Left colon (tissue), 2 donors: ENCODE measurements at regions not wholly inside any gene's neighbourhood (a gene's known extent, or its start where the extent isn't known, plus 50 kb on each side); places are given as distances from the start of the nearest gene placed in this dataset.

Source experiments
- ATAC-seq: fragments of 200-7000 bp; cut with Tn5 transposase; one replicate; pipeline ENCODE4 v1.9.1; 2020; ENCODE audit warnings: mild to moderate bottlenecking, moderate library complexity
- DNase-seq, 2 donors: peaks; one replicate each; pipeline ENCODE4 v3.0.0-alpha.2; 2020
- intact Hi-C, 2 donors: fragments of 100-400 bp; cut with DNase I in 1 of 2; cut with micrococcal nuclease in 1 of 2; formaldehyde crosslinking; loops; one replicate each; pipeline versions ENCODE4 v1.11.2 to v1.14.0; 2022; cut with DNase I, micrococcal nuclease
- donor health status: DM: no; HTN: no; CAD: no.
- donor health status: DM: yes; HTN: yes; CAD: no.

GRCh38 chr2:181312515-181312927 lies 144.7 kb upstream of the ITGA4 start:
- ATAC-seq (peak; percentile 9), DNase-seq (no peak)
- intact Hi-C loops = no loop called here

DNA sequence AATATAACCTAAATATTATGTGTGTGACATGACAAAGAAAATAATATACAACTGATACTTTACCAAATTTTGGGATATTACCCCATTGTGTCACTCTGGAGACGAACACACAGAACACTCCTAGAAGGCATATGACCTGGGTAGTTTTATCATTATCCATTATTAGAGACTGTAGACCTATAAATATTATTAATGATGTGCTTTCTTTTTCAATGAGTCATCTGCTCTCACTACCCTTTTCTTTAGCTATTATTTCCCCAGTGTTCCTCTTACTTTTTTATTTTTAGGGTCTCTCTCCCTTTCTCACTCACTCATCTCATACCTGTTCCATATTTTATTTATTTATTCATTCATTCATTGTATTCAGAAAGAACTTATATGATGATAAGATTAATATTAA lies 143.3 kb upstream of the ITGA4 start:
- DNase-seq (no peak), ATAC-seq (no peak)
- intact Hi-C loops = no loop called here

GRCh38 chr2:181314551-181314950 lies 142.6 kb upstream of the ITGA4 start:
- ATAC-seq = no peak
- intact Hi-C loops = no loop called here

GRCh38 chr2:181317511-181317910 lies 139.7 kb upstream of the ITGA4 start:
- intact Hi-C loops = no loop called here
- ATAC-seq = no peak

More at GRCh38 chr2:181314551-181314950, 142.6 kb upstream of the ITGA4 start:
- no peak for DNase-seq

DNA sequence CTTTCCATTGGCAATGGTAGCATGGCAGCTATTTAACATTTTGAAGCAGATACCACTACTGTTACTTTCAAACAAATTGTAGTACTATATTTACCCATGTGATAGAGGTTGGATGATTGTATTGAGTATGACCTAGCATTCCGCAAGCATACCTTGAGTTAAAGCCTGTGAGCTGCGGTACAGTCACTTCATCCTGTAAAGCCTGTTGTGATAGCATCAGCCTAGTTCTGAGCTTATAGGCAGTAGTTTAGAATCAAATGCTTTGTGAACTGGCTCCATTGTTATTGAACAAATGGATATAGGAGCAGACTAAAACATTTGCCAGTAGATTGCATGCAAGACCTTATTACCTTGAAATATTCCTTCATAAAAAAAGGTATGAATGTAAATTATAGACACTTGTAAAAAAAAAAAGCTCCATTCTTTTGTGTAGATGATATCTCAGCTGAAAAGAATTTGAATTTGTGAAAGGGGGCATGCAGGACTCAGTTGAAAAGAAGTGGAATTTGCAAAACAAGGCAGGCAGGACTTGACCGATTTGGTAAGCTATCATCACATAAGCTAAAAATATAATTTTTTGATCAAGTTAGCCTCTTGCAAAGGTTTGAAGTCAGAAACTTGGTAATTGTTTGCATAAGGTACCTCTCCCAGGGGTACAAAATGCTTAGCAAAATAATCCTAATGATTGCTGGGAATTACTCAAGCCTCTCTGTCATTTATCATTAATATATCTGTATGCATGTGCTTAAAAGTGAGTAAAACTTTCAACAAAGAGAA lies 138.5 kb upstream of the ITGA4 start:
- DNase-seq (no peak), ATAC-seq (no peak)
- intact Hi-C loops = no loop called here

More at GRCh38 chr2:181317511-181317910, 139.7 kb upstream of the ITGA4 start:
- no peak for DNase-seq

GRCh38 chr2:181319286-181319685 lies 137.9 kb upstream of the ITGA4 start:
- intact Hi-C loops = no loop called here
- ATAC-seq = no peak
- DNase-seq = no peak

GRCh38 chr2:181320638-181321037 lies 136.5 kb upstream of the ITGA4 start:
- DNase-seq (no peak), ATAC-seq (no peak)
- intact Hi-C loops = no loop called here

DNA sequence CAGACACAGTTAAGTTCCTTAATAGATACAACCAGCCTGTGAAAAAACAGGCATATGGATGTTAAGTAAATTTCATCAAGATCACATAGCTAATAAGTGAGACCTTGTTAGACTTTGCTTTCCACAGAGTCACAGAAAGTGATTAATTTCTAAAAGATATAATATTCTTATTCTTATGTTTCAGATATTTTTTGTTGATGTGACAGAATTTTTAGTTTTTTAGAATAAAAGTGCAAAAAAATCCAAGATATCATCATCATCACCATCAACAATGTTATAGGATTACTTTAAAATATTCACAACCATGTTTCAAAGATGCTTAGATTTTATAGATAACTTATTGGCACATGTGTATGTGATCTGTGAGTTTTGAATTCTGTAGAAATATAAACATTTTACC lies 132.3 kb upstream of the ITGA4 start:
- intact Hi-C loops = no loop called here
- no peak for DNase-seq
- ATAC-seq = no peak

GRCh38 chr2:181326661-181327060 lies 130.5 kb upstream of the ITGA4 start:
- DNase-seq = no peak
- no peak for ATAC-seq
- intact Hi-C loops = no loop called here

DNA sequence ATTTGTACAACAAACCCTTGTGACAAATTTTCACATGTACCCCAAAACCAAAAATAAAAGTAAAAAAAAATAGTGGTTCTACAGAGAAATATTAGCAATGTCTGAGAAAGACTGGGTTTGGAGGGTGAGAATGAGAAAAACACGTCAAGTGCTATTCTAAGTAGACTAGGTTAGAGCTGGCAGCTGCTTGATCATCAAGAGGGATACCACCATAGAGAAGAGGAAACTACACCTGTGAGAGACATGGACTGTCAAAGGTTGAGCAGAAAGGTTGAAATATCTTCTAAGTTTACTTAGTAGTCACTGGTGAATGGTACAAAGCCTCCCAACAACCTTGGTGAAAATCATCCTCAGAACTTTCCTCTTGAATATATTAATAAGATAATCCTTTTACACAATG lies 126.9 kb upstream of the ITGA4 start:
- intact Hi-C loops = no loop called here

DNA sequence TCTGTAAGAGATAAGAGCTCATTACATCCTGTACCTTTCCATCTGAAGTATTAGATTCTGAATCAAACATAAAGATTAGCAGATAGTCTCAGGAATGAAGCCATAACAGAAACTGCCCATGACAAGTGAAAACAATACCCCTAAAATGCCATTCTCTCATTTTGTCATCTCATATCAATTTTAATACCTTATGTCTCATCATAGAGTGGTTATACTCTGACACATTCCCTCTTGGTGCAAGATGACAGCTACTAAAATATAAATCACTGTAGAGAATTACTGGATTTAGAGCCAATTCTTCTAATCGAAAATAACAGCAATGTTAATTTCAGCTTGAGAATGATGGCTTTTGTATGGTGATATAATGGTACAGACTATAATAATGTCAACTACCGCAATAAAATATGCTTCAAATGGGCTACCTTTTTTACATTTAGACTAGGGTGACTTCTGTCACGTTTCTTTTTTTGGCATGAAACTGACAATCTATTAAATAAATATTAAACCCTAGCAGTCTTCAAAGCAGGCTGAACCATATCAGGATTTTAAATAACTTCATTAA lies 125.1 kb upstream of the ITGA4 start:
- no peak for ATAC-seq
- intact Hi-C loops = no loop called here
- no peak for DNase-seq

More for the DNA sequence above, 126.9 kb upstream of the ITGA4 start:
- DNase-seq = no peak
- ATAC-seq = no peak

GRCh38 chr2:181334158-181334826 lies 122.9 kb upstream of the ITGA4 start:
- intact Hi-C loops = no loop called here
- ATAC-seq = no peak
- DNase-seq = no peak

DNA sequence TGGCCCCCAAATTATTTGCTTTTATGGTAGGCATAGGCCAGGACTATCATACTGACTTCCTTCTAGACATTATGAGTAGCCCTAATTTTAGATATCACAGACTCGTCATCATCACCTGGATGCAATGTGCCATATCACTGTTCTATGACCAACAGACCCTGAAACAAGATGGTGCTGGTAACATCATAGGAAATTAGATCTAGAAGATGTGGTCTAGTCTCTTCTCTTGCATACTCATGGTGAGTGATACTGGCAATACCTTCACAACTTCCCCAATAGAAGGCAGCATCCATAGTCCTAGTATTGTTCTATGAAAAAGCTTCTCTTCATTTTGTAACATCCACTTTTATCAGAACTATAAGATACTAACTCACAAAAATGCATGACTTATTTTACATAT lies 116.3 kb upstream of the ITGA4 start:
- intact Hi-C loops = no loop called here
- DNase-seq = no peak
- no peak for ATAC-seq

DNA sequence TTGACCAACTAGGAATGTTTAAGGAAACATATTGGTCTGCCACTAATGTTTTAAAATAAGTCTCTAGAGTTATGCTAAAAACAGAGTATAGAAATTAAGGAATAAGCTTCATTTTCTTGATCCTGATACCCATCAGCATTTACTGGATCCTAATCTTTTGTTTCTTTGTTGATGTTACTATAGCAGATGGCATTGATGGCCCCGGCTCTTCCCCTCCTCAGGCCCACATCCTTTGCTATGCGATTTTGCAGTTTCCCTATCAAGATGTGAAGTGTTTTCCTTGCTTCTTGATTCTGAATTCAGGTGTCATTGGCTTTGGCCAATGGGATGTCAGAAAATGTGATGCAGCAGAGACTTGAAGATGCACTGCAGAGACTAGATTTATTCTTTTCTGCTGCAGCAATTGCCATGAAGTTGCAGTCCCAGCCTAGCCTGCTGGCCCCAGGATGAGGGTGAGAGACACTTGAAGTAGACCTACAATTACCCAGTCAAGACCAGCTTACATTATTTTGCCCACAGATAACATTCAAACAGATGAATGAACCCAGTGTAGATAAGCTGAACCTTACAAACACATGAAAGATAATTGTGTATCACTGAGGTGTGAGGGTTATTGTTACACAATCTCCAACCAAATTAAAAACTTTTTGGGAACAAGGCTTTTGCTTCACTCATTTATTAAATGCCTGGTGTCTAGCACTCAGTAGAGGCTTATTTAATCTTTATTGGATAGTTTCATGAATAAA lies 115.2 kb upstream of the ITGA4 start:
- intact Hi-C loops = no loop called here

GRCh38 chr2:181348107-181348837 lies 108.9 kb upstream of the ITGA4 start:
- intact Hi-C loops = no loop called here
- DNase-seq = no peak
- ATAC-seq = no peak

More for the DNA sequence above, 115.2 kb upstream of the ITGA4 start:
- DNase-seq (no peak), ATAC-seq (no peak)

GRCh38 chr2:181352158-181352557 lies 105.0 kb upstream of the ITGA4 start:
- intact Hi-C loops = no loop called here
- DNase-seq (no peak), ATAC-seq (no peak)

DNA sequence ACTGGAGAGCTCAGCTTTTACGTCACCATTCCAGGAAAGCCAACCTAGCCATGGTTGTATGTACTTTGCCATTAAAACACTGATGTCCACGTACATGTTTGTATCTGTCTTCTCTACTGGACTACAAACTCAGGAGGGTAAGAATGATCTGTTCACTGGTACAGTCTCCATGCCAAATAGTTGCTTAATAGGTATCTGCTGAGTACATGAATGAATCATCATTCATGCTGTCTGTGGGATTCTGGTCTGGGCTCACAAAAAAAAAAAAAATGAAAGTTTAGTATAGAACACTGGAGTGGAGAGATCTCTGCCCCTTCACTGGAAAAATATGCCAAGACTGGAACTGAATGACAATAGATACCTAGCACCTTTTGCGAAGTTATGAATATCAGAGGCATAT lies 102.6 kb upstream of the ITGA4 start:
- ATAC-seq = no peak
- intact Hi-C loops = no loop called here

GRCh38 chr2:181356526-181357130 lies 100.6 kb upstream of the ITGA4 start:
- DNase-seq = no peak

More for the DNA sequence above, 102.6 kb upstream of the ITGA4 start:
- no peak for DNase-seq

More at GRCh38 chr2:181356526-181357130, 100.6 kb upstream of the ITGA4 start:
- intact Hi-C loops = no loop called here
- ATAC-seq = no peak
